ENCODE measurements at regions not wholly inside any gene's neighbourhood (a gene's known extent, or its start where the extent isn't known, plus 50 kb on each side); places are given as distances from the start of the nearest gene placed in this dataset.

DNA sequence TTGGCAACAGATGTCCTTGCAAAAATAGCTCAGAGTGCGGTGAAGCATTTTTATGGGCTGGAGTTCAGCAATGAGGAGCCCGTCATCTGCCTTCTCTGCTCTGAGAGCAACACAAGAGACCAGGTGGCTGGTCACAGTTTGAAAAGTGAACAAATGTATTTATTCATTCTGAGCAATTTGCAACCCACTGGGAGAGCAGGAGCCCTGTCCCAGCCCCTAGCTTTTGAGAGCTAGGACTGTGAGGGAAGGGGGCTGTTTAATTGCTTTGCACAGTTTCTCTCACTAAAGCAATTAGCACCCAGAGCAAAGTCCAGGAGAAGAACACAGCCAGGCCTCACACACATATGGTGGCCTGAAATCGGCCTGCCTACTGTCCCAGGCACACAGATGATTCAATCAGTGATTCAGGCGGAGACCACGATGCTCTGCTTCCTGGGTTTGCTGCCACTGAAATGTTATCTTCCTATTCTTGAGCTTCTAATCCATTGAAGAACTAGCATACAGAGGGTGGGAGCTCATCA lies 646.1 kb upstream of the ACVR2A start:
- TF ChIP-seq TCF7L2 (IDR thresholded peaks at IDR 0.05; ENCODE audit: borderline replicate concordance, low read depth, low read length): no peak
- TF ChIP-seq YY1 (tag by site-specific recombination; IDR thresholded peaks at IDR 0.05): no peak
- TF ChIP-seq EGR2 (tag by site-specific recombination; IDR thresholded peaks at IDR 0.05; ENCODE audit: low read depth): no peak
- TF ChIP-seq ZNF16 (tag by site-specific recombination; IDR thresholded peaks at IDR 0.05; ENCODE audit: low read depth): no peak
- TF ChIP-seq, protein P1, sequence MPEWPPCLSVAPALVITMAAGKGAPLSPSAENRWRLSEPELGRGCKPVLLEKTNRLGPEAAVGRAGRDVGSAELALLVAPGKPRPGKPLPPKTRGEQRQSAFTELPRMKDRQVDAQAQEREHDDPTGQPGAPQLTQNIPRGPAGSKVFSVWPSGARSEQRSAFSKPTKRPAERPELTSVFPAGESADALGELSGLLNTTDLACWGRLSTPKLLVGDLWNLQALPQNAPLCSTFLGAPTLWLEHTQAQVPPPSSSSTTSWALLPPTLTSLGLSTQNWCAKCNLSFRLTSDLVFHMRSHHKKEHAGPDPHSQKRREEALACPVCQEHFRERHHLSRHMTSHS (tag by site-specific recombination; IDR thresholded peaks at IDR 0.05): no peak
- no peak for TF ChIP-seq ZFHX2 (tag by site-specific recombination; conservative IDR thresholded peaks at IDR 0.05)
- no peak for TF ChIP-seq HOXD13 (CRISPR knock-in tag; IDR thresholded peaks at IDR 0.05; ENCODE audit: borderline replicate concordance)
- TF ChIP-seq, protein P2, sequence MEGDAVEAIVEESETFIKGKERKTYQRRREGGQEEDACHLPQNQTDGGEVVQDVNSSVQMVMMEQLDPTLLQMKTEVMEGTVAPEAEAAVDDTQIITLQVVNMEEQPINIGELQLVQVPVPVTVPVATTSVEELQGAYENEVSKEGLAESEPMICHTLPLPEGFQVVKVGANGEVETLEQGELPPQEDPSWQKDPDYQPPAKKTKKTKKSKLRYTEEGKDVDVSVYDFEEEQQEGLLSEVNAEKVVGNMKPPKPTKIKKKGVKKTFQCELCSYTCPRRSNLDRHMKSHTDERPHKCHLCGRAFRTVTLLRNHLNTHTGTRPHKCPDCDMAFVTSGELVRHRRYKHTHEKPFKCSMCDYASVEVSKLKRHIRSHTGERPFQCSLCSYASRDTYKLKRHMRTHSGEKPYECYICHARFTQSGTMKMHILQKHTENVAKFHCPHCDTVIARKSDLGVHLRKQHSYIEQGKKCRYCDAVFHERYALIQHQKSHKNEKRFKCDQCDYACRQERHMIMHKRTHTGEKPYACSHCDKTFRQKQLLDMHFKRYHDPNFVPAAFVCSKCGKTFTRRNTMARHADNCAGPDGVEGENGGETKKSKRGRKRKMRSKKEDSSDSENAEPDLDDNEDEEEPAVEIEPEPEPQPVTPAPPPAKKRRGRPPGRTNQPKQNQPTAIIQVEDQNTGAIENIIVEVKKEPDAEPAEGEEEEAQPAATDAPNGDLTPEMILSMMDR (tag by site-specific recombination; IDR thresholded peaks at IDR 0.05): no peak
- TF ChIP-seq ZNF239 (tag by site-specific recombination; IDR thresholded peaks at IDR 0.05): no peak

Data from HEK293 (cell line).